Osteoblast (primary cell): ENCODE measurements at regions not wholly inside any gene's neighbourhood (a gene's known extent, or its start where the extent isn't known, plus 50 kb on each side); places are given as distances from the start of the nearest gene placed in this dataset.
"Not testable (repeated sequence)": the region's sequence is repeated elsewhere in the genome, so short reads cannot be mapped to it uniquely, and the experiment has no call there.

Experiments
- DNase-seq: peaks from one replicate; pipeline ENCODE4 v3.0.0; 2011; ENCODE audit warnings: low spot score, mixed read lengths; ENCODE audit not compliant: insufficient read length; ENCODE audit errors: missing footprints
- H2AFZ ChIP-seq: 2 replicates; pipeline ENCODE4 v1.6.0; 2011; ENCODE audit warnings: mild to moderate bottlenecking, low read length
- H3K27ac ChIP-seq: 2 replicates; pipeline ENCODE4 v1.5.1; 2011; ENCODE audit warnings: mild to moderate bottlenecking, low read depth, low read length, moderate library complexity
- H3K27me3 ChIP-seq: 2 replicates; pipeline ENCODE4 v1.6.0; 2012; ENCODE audit warnings: mild to moderate bottlenecking, control low read depth, inconsistent platforms, low read length, moderate library complexity; ENCODE audit not compliant: insufficient read depth
- H3K36me3 ChIP-seq: 2 replicates; pipeline ENCODE4 v1.5.1; 2011; ENCODE audit warnings: mild to moderate bottlenecking, low read length, control low read depth, moderate library complexity; ENCODE audit not compliant: insufficient read depth
- H3K4me1 ChIP-seq: 2 replicates; pipeline ENCODE4 v1.5.1; 2011; ENCODE audit warnings: mild to moderate bottlenecking, low read length, control low read depth, moderate library complexity; ENCODE audit not compliant: insufficient read depth
- H3K4me2 ChIP-seq: 2 replicates; pipeline ENCODE4 v1.6.0; 2011; ENCODE audit warnings: mild to moderate bottlenecking, low read length; ENCODE audit not compliant: insufficient read depth
- H3K4me3 ChIP-seq: fragments of 200-600 bp; sonication (generic); 3 replicates; pipeline ENCODE4 v1.5.1; 2012; ENCODE audit warnings: mild to moderate bottlenecking, low read length, inconsistent platforms; ENCODE audit not compliant: insufficient read depth
- H3K79me2 ChIP-seq: 2 replicates; pipeline ENCODE4 v1.6.0; 2012; ENCODE audit warnings: mild to moderate bottlenecking, low read length, control low read depth, inconsistent platforms; ENCODE audit not compliant: insufficient read depth
- H3K9me3 ChIP-seq: 2 replicates; pipeline ENCODE4 v1.5.1; 2011; ENCODE audit warnings: low read depth, low read length, control low read depth
- H4K20me1 ChIP-seq: 2 replicates; pipeline ENCODE4 v1.6.0; 2012; ENCODE audit warnings: mild to moderate bottlenecking, low read length, control low read depth; ENCODE audit not compliant: insufficient read depth
- TF ChIP-seq, protein P1 (sequence below): IDR thresholded peaks from 2 replicates; pipeline ENCODE4 v1.5.1; 2011; ENCODE audit warnings: mild to moderate bottlenecking, low read depth, low read length, moderate library complexity; ENCODE audit errors: extremely low read depth

DNA sequence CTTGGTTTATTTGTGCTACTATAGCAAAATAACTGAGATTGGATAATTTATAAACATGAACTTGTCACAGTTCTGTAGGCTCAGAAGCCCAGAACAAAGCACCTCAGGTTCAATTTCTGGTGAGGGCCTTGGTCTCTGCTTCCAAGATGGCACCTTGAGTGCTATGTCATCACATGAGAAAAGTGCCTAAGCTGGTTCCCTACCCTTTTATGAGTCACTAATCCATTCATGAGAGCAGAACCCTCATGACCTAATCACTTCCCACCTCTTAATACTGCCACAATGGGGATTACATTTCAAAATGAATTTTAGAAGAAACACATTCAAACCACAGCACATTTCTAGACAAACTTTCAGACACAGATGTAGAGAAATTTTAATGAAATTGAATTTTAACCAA is 98.2 kb upstream of the PRSS3 start:
- no peak overlapping the region for H3K4me2 ChIP-seq
- no peaks in the 10 kb centered on the region for H3K36me3 ChIP-seq
- no peak overlapping the region for H3K4me3 ChIP-seq
- no peaks in the 10 kb centered on the region for H3K79me2 ChIP-seq
- no peaks in the 10 kb centered on the region for H3K4me1 ChIP-seq
- H3K27ac ChIP-seq, result no peak overlapping the region
- H2AFZ ChIP-seq, result no peak overlapping the region
- TF ChIP-seq, protein P1, sequence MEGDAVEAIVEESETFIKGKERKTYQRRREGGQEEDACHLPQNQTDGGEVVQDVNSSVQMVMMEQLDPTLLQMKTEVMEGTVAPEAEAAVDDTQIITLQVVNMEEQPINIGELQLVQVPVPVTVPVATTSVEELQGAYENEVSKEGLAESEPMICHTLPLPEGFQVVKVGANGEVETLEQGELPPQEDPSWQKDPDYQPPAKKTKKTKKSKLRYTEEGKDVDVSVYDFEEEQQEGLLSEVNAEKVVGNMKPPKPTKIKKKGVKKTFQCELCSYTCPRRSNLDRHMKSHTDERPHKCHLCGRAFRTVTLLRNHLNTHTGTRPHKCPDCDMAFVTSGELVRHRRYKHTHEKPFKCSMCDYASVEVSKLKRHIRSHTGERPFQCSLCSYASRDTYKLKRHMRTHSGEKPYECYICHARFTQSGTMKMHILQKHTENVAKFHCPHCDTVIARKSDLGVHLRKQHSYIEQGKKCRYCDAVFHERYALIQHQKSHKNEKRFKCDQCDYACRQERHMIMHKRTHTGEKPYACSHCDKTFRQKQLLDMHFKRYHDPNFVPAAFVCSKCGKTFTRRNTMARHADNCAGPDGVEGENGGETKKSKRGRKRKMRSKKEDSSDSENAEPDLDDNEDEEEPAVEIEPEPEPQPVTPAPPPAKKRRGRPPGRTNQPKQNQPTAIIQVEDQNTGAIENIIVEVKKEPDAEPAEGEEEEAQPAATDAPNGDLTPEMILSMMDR, result no peak
- H3K27me3 ChIP-seq, result peaks cover 33% of the 10 kb centered on the region
- H3K9me3 ChIP-seq, result no peaks in the 10 kb centered on the region
- H4K20me1 ChIP-seq, result no peaks in the 10 kb centered on the region
- no peak for DNase-seq

DNA sequence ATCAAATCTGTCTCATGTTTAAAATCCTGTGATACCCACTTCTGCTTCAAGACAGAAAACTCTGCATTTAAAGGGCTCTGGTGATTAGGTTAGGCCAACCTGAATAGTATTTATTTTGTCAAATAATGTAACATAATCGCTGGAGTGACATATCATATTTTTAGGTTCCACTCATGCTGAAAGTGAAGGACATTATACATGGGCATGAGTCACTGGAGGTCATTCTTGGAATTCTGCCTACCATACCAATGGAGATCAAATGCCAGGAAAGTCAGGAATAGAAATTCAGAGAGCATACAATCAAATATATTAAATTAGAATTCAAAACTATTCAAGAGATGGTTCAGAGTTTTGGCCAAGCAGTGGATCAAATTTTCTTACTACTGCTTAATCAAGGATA is 97.1 kb upstream of the PRSS3 start:
- no peak for DNase-seq
- Histone ChIP-seq H3K79me2 (no peaks in the 10 kb centered on the region), H3K4me2 (no peak overlapping the region), H3K27ac (no peak overlapping the region), H4K20me1 (no peaks in the 10 kb centered on the region), H2AFZ (no peak overlapping the region), H3K4me1 (no peaks in the 10 kb centered on the region), H3K36me3 (no peaks in the 10 kb centered on the region), H3K4me3 (no peak overlapping the region), H3K27me3 (peaks cover 22% of the 10 kb centered on the region), H3K9me3 (no peaks in the 10 kb centered on the region)
- TF ChIP-seq, protein P1, result no peak

DNA sequence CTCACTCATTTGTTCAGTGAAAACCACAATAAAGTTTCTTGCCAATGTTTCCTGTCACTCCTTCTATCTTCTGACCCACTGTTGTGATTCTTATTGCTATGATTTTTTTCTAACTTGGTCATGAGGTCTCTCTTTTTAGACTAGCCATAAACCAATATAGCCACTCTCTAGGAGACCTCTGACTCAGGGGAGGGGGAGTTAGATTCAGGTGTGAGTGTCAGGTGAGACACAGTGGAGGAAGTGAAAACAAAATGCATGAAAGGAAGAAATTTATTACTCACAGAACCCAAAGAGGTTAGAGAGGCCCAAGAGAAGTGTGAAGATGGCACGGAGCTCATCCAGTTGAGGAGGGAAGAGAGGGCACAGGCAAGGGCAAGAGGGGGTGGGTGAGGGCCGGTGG is 94.4 kb upstream of the PRSS3 start:
- not testable (repeated sequence) for H3K9me3 ChIP-seq, H3K27me3 ChIP-seq, H3K79me2 ChIP-seq, H4K20me1 ChIP-seq, H3K4me2 ChIP-seq, H2AFZ ChIP-seq, H3K27ac ChIP-seq, H3K4me1 ChIP-seq, DNase-seq, H3K4me3 ChIP-seq, H3K36me3 ChIP-seq

DNA sequence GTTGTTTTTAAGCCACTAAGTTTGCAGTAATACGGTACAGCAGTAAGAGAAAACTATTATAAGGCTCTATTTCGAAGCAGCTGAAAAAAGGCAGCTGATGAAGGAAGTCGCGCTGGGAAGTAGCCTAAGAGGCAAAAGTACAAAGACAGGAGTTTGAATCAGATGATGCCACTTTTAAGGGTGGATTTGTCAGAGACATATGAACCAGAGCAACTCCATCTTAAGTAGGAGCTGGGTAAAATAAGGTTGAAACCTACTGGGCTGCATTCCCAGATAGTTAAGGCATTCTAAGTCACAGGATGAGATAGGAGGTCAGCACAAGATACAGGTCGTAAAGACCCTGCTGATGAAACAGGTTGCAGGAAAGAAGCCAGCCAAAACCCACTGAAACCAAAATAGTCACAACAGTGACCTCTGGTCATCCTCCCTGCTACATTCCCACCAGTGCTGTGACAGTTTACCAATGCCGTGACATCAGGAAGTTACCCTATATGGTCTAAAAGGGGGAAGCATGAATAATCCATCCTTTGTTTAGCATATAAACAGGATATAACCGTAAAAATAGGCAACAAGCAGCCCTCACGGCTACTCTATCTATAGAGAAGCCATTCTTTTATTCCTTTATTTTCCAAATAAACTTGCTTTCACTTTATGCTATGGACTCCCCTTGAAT is 91.8 kb upstream of the PRSS3 start:
- DNase-seq, result no peak
- Histone ChIP-seq H3K36me3 (no peaks in the 10 kb centered on the region), H3K79me2 (no peaks in the 10 kb centered on the region), H3K27ac (no peak overlapping the region), H3K9me3 (no peaks in the 10 kb centered on the region), H4K20me1 (no peaks in the 10 kb centered on the region), H3K27me3 (peaks cover 13% of the 10 kb centered on the region), H3K4me2 (no peak overlapping the region), H3K4me3 (no peak overlapping the region), H2AFZ (no peak overlapping the region), H3K4me1 (no peaks in the 10 kb centered on the region)
- TF ChIP-seq, protein P1, result no peak

DNA sequence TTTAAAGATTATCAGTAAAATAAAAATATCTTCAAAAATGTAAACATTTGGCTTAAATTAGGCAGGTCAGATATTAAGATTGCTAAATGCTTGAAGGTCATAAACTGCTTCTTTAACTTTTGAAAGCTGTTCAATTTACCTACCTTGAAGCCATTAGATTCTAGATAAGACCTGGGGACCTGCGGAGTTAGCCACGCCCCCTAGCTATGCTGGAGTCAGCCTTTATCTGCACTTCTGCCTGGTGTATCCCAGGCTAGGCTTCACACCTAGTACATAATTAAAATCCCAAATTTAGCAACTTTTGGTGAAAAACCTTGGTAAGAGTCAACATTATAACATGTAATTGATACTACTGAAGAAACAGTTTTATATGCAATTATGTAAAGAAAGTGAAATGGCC is 89.9 kb upstream of the PRSS3 start:
- H3K27me3 ChIP-seq, result peaks cover 15% of the 10 kb centered on the region
- not testable (repeated sequence) for DNase-seq, H3K36me3 ChIP-seq

More for the DNA sequence above, 89.9 kb upstream of the PRSS3 start:
- H3K9me3 ChIP-seq, H4K20me1 ChIP-seq, H3K4me1 ChIP-seq, H2AFZ ChIP-seq, H3K4me3 ChIP-seq, H3K27ac ChIP-seq, H3K79me2 ChIP-seq, H3K4me2 ChIP-seq: not testable (repeated sequence)
